ENCODE measurements at regions not wholly inside any gene's neighbourhood (a gene's known extent, or its start where the extent isn't known, plus 50 kb on each side); places are given as distances from the start of the nearest gene placed in this dataset.

GRCh38 chr1:170224469-170224868 lies 78.7 kb downstream of the NTMT2 start (continued):
- no peak for TF ChIP-seq TAF1 (IDR thresholded peaks at IDR 0.05; ENCODE audit: low read depth, low read length)
- TF ChIP-seq RNF2 (IDR thresholded peaks at IDR 0.05; ENCODE audit: borderline replicate concordance, low read depth, low read length, missing control alignments, poor library complexity, severe bottlenecking), result no peak
- TF ChIP-seq PHF8 (conservative IDR thresholded peaks at IDR 0.05; ENCODE audit: low read depth, low read length), result no peak

Data from H1 (cell line).